RPMI7951 (cell line): ENCODE measurements at regions not wholly inside any gene's neighbourhood (a gene's known extent, or its start where the extent isn't known, plus 50 kb on each side); places are given as distances from the start of the nearest gene placed in this dataset.
A peak's percentile ranks its signal among the peaks of the same experiment; 100 is the strongest.
"Not testable (repeated sequence)": the region's sequence is repeated elsewhere in the genome, so short reads cannot be mapped to it uniquely, and the experiment has no call there.

Experiments used
- DNase-seq: peaks from one replicate; pipeline ENCODE4 v3.0.0-alpha.2; 2012; ENCODE audit warnings: low read depth

DNA sequence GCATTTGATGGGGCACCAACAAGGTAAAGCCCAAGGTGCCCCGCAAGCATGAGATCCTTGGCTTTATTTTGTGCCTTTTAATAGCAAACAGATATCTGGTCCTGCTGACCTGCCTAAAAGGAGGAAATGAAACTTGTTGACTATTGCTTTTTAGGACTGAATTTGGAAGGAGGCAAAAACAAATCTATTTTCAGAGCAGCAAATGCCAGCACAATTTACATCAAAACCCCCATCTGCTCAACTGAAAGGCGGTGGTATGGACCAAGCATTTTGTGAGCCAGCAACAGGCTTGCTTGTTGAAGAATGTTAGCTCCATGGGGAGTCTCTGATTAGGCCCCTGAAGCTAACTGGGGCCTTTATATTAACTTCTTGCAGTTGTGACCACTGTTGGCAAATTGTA is 192.6 kb upstream of the E2F8 start:
- no peak for DNase-seq

DNA sequence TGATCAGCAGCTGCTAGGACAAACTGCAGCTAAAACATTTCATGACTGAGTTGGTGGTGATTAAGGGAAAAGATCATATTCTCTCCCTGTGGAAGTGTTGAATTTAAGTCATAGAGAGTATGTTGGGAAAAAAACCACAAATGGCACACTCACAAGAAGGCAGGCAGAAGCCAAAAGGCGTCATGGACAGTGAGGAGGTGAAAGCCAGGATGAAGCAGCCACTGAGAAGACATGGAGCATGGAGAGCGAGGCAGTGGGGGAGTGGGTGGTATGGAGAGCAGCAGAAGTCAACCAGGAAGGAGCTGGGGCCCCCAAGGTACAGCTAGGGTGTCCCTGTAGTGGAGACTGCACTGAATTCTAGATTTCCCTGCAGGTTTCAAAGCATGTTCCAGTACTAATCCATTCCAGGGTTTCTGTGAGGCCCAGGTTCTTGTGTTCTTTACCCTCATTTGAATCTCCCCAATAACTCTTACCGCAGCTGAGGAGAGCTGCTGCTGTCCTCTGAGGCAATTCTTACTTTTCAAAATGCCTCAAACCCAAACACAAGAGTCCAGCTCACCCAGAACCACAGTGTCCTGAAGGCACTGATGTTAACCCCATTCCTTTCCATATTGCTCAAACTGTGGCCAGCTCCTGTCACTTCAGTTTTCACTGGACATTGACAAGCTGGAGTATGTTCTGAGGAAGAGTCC is 191.8 kb upstream of the E2F8 start:
- DNase-seq, result peak; percentile 63

DNA sequence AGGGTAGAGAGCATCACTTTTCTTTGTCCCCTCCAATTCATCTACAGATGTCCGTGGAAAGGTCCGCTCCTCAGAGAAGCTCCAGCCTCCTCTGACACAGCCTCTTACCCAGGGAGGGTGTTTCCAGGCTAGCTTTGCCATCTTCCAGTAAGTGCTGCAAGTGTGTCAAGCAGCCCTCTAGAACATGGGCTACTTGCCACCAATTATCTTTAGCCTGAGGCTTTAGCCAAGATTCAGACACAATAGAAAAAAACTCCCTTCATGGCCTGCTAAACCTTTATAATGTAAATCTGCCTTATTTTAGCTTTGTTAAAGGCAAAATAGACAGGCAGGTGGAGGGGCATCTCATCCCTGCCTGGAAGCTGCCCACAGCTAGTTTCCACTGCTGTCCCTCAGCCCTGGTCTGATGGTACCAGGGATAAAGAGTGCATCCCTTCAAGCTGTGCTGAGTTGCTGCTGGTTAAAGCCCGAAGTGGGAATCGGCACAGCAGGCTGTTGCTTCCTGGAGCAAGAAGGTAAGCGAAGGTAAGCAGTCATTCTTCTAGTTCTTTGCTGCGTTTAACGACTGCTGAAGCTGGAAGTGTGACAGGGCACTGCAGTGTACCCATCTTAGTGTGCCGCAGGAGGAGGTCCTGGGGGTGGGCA is 190.1 kb upstream of the E2F8 start:
- DNase-seq, result no peak

DNA sequence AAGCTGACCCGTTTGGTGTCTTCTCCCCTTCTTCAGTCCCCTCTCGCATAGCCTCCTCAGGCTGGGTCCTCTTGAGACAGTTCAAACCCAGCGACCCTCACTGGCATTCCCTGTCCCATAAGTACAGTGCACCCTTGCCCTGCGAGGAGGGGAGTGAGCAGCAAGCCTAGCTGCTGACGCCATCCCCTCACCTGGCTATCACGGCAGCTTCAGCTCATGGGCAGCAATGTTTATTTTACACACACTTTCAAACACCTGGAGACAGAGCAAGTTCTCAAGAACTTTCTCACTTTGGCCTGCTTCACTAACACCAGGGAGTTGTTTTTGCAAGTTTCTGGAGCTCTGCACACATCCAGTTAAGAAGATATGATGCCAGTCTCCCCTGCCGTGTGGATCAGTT is 189.6 kb upstream of the E2F8 start:
- DNase-seq, result no peak

DNA sequence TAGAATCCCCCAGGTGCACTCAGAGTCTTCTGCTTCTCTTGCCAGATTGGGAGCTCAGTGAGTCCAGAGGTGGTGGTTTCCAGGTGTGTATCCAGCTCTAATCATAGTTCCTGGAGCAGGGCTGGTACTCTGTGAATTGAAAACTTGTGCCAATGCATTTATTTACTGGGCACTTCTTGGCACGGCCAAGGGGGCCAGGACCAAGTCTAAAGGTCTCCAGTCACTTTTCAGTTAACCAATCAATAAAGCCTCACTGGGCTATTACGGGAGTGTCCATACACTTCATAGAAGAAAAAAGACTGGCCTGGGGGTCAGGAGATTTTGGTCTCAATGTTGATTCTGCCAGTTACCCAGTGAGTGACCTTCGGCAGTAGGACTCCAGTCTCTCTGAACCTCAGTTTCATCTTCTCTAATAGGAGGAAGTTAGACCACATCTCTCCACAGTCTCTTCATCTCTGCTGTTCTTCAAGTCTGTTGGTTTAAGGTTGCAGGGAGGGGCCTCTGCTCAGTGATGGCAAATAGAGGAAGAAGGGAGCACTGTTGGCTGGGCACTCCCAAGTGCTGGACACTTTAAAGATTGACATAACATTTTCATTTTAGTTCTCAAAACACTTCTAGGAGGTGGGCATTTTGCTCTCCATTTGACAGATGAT is 188.5 kb upstream of the E2F8 start:
- no peak for DNase-seq

DNA sequence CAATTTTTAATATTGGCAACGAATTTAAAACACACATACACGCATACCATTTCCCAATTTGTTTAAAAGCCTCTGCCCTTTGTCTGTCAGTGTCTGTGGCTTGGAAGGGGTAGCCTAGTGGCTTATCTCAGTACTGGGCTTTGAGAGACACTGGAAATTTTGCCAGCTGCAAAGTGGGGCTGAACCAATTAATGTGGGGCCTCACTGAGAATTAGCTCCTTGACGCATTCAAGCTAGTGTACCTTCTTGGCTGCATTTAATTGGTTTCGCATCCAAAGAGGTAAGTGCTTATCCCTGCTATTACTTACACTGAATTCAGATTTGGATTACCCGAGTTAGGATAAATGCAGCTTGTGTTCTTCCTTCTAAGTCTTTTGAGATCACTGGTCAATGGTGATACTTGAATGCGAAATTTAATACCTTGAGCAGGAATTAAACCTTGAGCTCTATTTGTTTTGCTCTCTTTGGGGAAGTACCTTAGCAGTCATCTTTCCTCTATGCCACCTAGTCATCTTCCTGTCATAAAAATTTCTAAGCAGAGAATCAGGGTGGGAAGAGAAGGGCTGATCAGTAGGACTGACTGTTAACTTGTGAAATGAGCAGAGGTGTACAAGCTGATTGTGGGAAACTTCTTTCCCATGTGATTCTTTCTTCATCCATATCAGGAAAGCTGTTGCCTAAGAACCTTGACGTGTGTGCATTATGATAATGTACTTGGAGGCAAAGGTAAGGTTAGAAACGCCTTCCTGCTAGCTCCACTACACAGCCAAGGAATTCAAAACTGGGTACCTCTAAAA is 187.7 kb upstream of the E2F8 start:
- no peak for DNase-seq

DNA sequence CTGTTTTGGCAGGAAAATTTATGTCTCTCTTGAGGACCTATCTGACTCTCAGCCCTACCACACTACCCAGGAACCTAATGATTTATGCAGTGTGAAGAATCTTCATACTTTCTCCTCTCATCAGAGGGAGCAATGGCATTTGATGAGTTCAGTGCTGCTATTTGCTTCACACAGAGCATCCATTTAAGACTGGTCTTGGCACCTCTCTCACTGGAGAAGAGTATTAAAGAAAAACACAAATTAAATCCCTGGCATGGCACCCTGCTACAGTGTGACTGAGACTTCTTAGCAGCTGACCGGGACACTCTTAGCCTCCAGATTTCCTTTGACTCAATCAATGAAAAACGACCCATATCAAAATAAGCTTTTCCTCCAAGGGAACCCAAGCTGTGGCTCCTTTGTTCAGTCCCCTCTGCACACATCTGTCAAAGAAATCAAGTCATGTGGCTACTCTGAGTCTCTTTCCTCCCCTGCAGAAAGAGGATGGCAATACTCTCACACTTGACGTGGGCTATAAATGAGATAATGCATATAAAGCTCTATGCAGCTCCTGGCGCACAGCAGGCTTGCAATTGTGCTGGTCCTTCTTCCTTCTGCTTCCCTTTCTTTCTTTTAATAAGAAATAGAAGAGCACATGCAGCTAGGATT is 186.1 kb upstream of the E2F8 start:
- no peak for DNase-seq

DNA sequence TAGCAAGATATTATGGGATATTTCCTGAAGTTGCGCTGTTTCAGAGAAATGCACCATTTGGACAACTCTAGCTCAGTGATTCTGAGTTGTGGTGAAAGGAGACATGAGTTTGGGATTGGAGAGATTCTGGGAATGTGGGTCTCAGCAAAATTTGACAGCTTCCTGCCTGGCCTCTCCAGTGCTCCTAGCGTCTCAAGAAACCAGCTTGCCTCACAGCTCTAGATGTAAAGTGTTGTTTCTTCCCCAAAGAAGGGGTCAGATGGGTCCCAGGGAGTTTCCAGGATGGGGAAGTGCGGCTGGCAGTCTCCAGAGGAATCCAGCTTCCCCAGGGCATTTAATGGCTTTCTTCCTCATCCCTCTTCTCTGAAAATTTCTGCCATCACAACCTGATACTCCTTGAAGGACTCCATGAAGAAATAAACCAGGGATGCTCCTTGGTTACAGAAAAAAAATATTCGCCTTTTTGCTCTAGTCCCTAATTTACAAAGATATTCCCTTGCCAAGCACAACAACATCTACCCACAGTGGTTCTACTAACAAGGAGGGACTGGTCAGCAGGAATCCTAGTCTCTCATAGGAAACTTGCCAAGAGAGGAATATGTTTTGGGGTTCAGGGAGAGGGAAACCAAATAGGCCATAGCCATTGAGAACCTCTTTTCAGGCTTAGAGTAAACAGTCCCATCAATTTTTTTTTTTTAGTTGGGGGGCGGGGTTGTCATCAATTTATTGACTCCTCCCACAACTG is 185.4 kb upstream of the E2F8 start:
- DNase-seq, result no peak

DNA sequence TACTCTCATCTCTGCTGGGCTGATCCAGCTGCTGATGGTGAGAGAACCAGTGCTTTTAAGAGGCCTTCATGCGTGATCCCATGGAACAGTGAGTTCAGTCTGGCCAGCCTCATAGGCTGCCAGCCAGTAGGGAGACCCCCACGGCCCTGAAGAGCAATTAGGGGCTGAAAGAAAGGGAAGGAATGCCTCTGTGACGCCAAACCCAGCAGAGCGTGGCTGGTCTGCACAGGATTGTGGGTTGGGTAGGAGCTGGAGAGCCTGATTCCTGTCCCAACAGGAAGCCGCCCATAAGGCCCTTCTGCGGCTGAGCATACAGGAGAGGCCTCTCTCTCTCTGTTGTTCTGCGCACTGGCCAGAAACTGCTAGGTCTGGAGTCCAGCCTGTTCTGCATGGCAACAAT is 181.5 kb upstream of the E2F8 start:
- no peak for DNase-seq

DNA sequence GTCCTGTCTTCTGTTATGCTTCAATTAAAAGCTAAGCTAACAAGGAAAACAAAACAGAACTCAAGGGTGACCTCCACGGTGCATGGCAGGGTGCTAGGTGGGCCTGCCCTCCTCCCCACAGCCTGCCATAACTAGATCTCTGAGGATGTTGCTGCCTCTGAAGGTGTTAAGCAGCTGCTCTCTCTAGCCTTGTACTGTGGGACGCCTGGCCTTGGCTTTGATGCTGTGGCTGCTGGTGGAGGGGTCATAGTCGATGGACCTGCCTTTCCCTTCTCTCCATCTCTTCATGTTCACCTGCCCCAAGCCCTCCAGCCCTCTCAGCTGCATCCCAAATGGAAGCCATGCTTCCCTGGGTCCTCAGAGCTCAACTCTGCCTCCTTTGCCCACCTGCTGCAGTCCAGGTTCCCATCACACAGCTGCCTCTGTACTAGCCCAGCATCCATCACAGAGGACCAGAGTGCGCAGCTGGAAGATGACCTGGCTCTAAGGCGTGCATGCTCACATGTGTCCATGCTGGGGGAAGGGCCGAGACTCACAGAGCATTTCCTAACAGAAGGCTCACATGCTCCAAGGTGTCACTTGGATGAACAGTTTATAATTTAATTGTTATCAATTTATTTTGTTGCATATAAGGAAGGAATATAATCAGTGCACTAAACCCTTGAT is 180.3 kb upstream of the E2F8 start:
- DNase-seq, result no peak

DNA sequence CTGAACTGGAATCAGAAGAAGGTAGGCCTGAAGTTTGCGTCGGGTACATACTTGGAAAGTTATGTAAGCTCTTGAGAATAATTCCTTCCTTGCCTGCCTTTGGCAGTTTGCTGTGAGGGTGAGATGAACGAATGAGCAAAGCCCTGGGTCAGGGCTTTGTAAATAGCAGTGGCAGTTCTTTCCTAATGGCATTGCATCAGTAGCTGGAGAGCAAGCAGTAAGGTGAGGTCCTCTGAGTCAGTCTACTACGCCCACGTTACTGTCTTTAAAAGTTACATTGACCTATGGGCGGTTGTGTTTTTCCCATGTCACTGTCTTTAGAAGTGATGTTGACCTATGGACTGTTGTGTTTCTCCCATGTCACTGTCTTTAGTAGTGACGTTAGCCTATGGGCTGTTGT is 179.1 kb upstream of the E2F8 start:
- no peak for DNase-seq

DNA sequence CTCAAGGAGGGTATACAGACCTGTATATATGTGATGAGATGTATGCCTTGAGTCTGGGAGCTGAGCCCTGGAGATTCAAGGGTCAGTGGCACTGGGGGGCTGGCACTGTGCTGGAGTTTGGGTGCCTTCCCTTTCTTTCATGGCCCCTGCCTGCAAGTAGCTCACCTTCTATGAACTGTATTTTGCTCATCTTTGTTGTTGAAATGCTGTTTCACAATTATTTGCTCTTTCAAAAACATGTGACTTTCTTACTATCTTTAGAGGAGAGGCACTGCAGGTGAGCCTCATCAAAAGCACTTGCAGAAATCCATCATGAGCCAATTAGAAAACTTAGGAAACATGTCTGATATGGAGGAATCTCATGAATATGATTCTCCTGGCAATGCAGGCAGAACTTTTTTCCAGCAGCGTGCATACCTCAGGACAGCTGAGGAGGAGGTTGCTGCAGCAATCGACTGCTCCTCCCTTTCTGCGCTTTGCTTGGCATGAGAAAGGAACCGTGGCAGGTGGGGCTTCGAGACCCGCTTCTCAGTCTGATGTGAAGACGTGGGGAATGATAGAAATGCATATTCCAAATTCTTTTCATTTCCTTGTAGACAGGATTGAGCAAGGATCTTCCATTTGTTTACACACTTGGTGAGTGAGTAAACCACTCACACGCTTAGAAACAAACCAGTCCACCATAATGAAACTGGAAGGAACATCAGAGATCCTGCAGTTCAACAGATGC is 178.4 kb upstream of the E2F8 start:
- no peak for DNase-seq

DNA sequence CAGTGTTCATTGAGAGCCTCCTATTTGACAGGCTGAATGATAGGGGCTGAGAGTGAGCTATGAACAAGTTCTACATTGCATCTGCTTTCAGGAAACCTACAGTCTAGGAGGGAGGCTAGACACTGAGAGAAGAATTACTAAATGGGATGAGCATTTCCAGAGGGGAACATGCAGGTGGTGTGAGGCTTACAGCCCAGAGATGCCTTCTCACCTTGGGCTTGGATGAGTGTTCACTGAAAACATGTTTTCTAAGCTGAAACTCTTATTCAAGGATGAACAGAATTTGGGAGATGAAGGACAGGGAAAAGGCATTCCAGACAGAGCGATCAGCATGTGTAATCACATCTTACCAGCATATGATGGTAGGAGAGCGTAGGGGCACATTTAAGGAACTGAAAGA is 177.5 kb upstream of the E2F8 start:
- no peak for DNase-seq

DNA sequence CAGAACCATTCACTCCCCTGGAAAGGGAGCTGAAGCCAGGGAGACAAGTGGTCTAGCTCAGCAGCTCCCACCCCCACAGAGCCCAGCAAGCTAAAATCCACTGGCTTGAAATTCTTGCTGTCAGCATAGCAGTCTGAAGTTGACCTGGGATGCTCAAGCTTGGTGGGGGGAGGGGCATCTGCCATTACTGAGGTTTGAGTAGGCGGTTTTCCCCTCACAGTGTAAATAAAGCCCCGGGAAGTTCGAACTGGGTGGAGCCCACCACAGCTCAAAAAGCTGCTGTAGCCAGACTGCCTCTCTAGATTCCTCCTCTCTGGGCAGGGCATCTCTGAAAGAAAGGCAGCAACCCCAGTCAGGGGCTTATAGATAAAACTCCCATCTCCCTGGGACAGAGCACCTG is 171.3 kb upstream of the E2F8 start:
- not testable (repeated sequence) for DNase-seq

DNA sequence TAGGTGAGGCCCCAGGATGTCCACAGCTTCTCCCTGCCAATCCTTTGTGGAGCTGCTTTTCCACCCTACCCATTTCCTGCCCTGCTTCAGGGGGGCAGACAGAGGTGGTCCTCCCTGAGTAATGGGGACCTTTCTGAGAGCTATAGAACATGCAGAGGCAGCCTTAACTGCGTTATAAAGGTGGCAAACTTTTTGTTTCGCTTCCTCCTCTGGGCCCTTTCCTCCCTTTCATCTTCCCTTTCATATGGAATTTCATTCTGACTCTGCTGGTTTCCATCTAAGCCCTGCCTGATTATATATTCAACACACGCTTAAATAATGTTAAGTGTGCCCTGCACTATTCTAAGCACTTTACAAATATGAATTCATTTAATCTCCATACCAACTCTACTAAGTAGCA is 169.3 kb upstream of the E2F8 start:
- DNase-seq, result no peak

DNA sequence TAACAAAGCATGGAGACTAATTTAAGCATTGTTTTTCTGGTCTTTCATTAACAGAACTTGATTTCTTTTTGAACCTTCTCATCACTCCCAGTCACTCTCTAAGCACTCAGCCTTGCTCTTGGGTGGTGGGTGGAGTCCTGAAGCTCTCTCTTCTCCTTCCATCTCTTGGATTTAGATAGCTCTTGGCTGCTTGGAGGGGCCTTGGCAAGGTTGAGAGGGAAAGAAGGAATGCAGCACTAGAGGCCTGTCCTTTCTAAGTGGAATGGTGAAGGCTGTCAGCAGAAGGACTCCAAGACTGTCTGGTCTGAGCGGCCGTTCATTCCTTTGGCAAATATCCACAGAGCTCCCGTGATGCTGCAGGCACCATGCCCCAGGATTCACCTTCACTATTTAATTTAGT is 168.6 kb upstream of the E2F8 start:
- no peak for DNase-seq

DNA sequence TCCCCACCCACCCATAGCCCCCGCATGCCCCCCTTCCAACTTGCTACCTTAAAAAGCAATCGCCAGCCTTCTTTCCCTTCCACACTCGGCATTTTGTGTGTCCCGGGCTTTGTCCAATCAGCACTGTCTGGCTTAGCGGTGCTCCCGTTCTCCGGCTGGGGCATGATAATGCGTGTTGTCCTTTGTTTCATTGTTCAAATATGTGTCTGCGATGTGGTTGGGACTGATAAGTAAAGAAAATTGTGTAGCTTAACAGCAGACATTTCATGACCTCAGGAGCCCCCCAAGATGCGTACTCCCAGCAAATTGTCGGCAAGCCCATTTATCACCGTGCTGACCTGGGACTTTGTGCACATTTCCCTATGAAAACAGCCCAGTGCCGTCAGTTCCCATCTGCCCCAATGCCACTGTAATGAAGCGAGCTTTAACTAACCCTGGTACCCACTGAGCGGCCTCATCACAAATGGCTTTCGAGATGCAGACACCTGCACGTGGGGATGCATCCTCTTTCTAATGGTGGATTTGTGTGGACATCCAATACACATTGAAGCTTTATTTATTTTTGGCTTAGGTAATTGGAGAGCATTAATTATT is 167.0 kb upstream of the E2F8 start:
- DNase-seq, result no peak

DNA sequence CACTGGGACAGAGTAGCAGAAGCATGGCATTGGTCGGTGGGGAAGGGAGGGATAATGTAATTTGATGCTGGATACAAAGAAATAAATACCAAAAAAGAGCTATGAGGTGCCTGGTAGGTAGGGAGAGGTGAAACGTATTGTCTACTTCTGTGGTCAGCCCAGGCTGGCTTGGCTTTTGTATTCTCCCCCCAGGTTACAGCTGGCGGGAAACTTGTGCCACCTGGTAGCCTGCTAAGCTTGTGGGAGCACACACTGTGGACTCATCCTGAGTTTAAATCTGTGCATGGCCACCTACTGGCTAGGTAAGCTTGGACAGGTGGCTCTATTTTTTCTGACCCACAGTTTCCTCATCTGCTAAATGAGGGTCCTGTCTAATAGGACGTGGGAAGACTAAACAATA is 165.2 kb upstream of the E2F8 start:
- DNase-seq, result no peak

DNA sequence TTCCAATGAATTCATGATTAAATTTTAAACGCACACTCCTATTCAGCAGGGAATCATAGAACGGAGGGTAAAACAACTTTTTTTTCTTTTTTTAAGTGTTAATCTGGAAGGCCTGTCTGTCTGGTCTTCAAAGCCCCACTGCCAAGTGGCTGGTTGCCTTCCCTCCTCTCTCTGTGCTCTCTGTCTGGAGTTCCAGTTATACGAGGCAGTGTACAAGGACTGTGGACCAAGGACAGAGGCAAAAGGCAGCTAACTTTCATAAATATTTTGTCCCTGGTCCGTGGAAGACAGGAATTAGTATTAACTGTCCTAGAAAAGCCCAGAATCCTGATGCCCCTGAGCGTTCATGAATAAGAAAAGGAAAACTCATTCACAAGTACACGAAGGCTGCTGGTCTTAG is 164.0 kb upstream of the E2F8 start:
- DNase-seq, result no peak
